BE2C (cell line): ENCODE measurements at regions not wholly inside any gene's neighbourhood (a gene's known extent, or its start where the extent isn't known, plus 50 kb on each side); places are given as distances from the start of the nearest gene placed in this dataset.

Source experiments
- DNase-seq: peaks from one replicate; pipeline ENCODE4 v3.0.0-alpha.2; 2020
- H3K27me3 ChIP-seq: fragments of 250-450 bp; sonication (Bioruptor Pico); 2 replicates; pipeline ENCODE4 v1.5.1; 2020; ENCODE audit warnings: mild to moderate bottlenecking
- H3K36me3 ChIP-seq: fragments of 250-450 bp; sonication (Bioruptor Pico); 2 replicates; pipeline ENCODE4 v1.5.1; 2020; ENCODE audit warnings: mild to moderate bottlenecking
- H3K4me1 ChIP-seq: fragments of 250-450 bp; sonication (Bioruptor Pico); 2 replicates; pipeline ENCODE4 v1.5.1; 2020
- H3K4me3 ChIP-seq: 2 replicates; pipeline ENCODE4 v1.5.1; 2011; ENCODE audit warnings: low read depth, low read length
- H3K9me3 ChIP-seq: fragments of 250-450 bp; sonication (Bioruptor Pico); 2 replicates; pipeline ENCODE4 v1.5.1; 2020
- CTCF ChIP-seq: IDR thresholded peaks from 2 replicates; pipeline ENCODE4 v1.5.1; 2012; ENCODE audit warnings: mild to moderate bottlenecking, low read depth, low read length

DNA sequence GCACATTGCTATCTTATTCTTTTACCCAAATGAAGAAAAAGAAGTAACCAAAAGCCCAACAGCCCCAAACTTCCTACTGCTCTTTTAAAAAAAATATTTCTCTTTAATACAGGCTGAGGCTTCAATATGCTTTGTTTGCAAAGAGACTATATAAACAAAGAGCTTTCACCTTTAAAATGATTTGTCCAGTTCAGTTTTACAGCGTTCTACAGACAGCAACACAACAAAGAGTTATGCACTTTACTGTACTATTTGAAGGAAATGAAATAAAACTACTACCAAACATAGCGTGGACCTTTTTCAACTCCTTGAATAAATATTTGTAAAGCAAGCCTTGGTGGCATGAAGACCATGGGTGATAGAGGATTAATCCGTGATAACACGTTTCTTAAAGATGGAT lies 151.2 kb downstream of the FGF9 start:
- TF ChIP-seq CTCF = no peak

DNA sequence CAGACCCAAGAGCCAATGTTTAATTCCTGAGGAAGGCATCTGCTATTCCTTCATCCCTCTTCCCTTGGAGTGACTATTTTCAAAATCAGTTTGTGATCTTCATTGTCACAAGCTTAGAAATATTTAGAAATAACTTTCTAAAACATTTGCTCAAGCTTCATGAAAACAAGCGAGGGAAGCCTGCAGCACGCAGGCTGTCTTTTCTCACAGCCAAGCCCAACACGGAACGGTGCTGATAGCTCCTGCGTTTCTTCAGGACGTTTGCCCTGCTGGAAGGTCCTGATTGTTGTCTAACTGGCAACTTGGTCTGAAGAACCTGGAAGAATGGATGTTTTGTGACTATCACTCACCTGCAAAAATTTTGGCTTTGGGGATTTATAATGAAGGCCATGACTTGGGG lies 152.5 kb downstream of the FGF9 start:
- TF ChIP-seq CTCF = no peak
- Histone ChIP-seq H3K27me3 (no peaks in the 10 kb centered on the region), H3K36me3 (no peaks in the 10 kb centered on the region), H3K4me1 (no peaks in the 10 kb centered on the region), H3K4me3 (no peak overlapping the region), H3K9me3 (no peaks in the 10 kb centered on the region)
- DNase-seq = no peak

More for the DNA sequence above, 151.2 kb downstream of the FGF9 start:
- Histone ChIP-seq H3K4me3 (no peak overlapping the region), H3K36me3 (no peaks in the 10 kb centered on the region), H3K9me3 (no peaks in the 10 kb centered on the region), H3K4me1 (no peaks in the 10 kb centered on the region), H3K27me3 (no peaks in the 10 kb centered on the region)
- no peak for DNase-seq

- Histone ChIP-seq H3K4me3 (no peak overlapping the region), H3K36me3 (no peaks in the 10 kb centered on the region), H3K9me3 (no peaks in the 10 kb centered on the region), H3K4me1 (no peaks in the 10 kb centered on the region), H3K27me3 (no peaks in the 10 kb centered on the region)
- no peak for DNase-seq
- TF ChIP-seq CTCF = no peak
These were observed 153.1 kb downstream of the FGF9 start for GRCh38 chr13:21823949-21824348.

DNA sequence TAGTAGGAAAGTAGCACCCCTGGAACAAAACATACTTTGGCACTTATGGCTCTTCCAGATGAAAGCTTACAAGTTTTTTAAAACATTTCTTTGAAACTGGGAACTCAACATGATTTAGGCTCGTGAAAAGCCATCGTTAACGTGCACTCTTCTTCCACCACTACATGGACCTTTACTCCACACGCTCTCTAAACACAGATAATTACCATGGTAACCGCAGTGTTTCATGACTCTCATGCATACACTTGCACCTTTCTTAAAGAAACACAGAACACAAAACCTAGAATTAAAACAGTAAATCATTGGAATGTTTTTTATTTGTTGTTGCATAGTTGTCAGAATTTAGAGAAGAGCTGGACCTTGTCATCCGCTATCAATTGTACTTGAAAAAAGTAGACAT lies 154.3 kb downstream of the FGF9 start:
- no peak for DNase-seq
- Histone ChIP-seq H3K4me3 (no peak overlapping the region), H3K9me3 (no peaks in the 10 kb centered on the region), H3K36me3 (no peaks in the 10 kb centered on the region), H3K4me1 (no peaks in the 10 kb centered on the region), H3K27me3 (no peaks in the 10 kb centered on the region)
- TF ChIP-seq CTCF = no peak

GRCh38 chr13:21825801-21826200 lies 154.9 kb downstream of the FGF9 start:
- Histone ChIP-seq H3K9me3 (no peaks in the 10 kb centered on the region), H3K27me3 (no peaks in the 10 kb centered on the region), H3K4me3 (no peak overlapping the region), H3K36me3 (no peaks in the 10 kb centered on the region), H3K4me1 (no peaks in the 10 kb centered on the region)
- DNase-seq = no peak
- no peak for TF ChIP-seq CTCF

GRCh38 chr13:21826214-21827015 lies 155.5 kb downstream of the FGF9 start:
- no peak overlapping the region for H3K4me3 ChIP-seq
- H3K9me3 ChIP-seq = no peaks in the 10 kb centered on the region; the same call in 1 of the 2 replicates
- no peak for DNase-seq
- no peak for TF ChIP-seq CTCF
- no peaks in the 10 kb centered on the region for H3K27me3 ChIP-seq
- H3K4me1 ChIP-seq = no peaks in the 10 kb centered on the region
- H3K36me3 ChIP-seq = no peaks in the 10 kb centered on the region
